Endodermal cell (in vitro differentiated cells): ENCODE measurements at regions not wholly inside any gene's neighbourhood (a gene's known extent, or its start where the extent isn't known, plus 50 kb on each side); places are given as distances from the start of the nearest gene placed in this dataset.
"Not testable (repeated sequence)": the region's sequence is repeated elsewhere in the genome, so short reads cannot be mapped to it uniquely, and the experiment has no call there.

ENCODE experiments used
- DNase-seq: peaks from one replicate; pipeline ENCODE4 v3.0.0-alpha.2; 2017
- H3K27ac ChIP-seq: 2 replicates; pipeline ENCODE4 v1.5.1; 2013; ENCODE audit warnings: mild to moderate bottlenecking, low read depth, low read length, moderate library complexity
- H3K27me3 ChIP-seq: 2 replicates; pipeline ENCODE4 v1.6.1; 2013; ENCODE audit warnings: mild to moderate bottlenecking, low read length, moderate library complexity; ENCODE audit not compliant: insufficient read depth, control insufficient read depth, poor library complexity, severe bottlenecking
- H3K36me3 ChIP-seq: 2 replicates; pipeline ENCODE4 v1.7.0; 2013; ENCODE audit warnings: mild to moderate bottlenecking, low read length, moderate library complexity; ENCODE audit not compliant: control insufficient read depth, insufficient read depth
- H3K4me1 ChIP-seq: one replicate; pipeline ENCODE4 v1.7.0; 2013; ENCODE audit warnings: low read length; ENCODE audit not compliant: control insufficient read depth, insufficient read depth
- H3K4me3 ChIP-seq: 2 replicates; pipeline ENCODE4 v1.5.1; 2013; ENCODE audit warnings: mild to moderate bottlenecking, low read length, moderate library complexity
- H3K9ac ChIP-seq: 2 replicates; pipeline ENCODE4 v1.6.1; 2013; ENCODE audit warnings: mild to moderate bottlenecking, low read length, moderate library complexity; ENCODE audit not compliant: poor library complexity, severe bottlenecking; ENCODE audit errors: extremely low read depth
- H3K9me3 ChIP-seq: 2 replicates; pipeline ENCODE4 v1.6.1; 2013; ENCODE audit warnings: mild to moderate bottlenecking, low read length, moderate library complexity; ENCODE audit not compliant: control insufficient read depth
- H3K27ac Mint-ChIP-seq: 2 replicates; pipeline ENCODE4 v1.8.0; 2020; ENCODE audit warnings: mixed read lengths
- H3K27me3 Mint-ChIP-seq: 2 replicates; pipeline ENCODE4 v1.8.0; 2021; ENCODE audit warnings: mild to moderate bottlenecking, mixed read lengths; ENCODE audit not compliant: insufficient read depth
- H3K36me3 Mint-ChIP-seq: 2 replicates; pipeline ENCODE4 v1.8.0; 2020; ENCODE audit warnings: low read depth, mixed read lengths
- H3K4me1 Mint-ChIP-seq: 2 replicates; pipeline ENCODE4 v1.8.0; 2020; ENCODE audit warnings: mixed read lengths
- H3K4me3 Mint-ChIP-seq: 2 replicates; pipeline ENCODE4 v1.8.0; 2020; ENCODE audit warnings: mild to moderate bottlenecking, moderate library complexity, mixed read lengths
- H3K9me3 Mint-ChIP-seq: 2 replicates; pipeline ENCODE4 v1.8.0; 2020; ENCODE audit warnings: mild to moderate bottlenecking, mixed read lengths
- WGBS, 2 experiments: methylation state at CpG; one replicate each; pipeline versions ENCODE4 v1.1.5 to v1.1.7; 2013; ENCODE audit warnings: missing lambda C conversion rate in 2 of 2, mixed read lengths in 1 of 2; ENCODE audit not compliant: insufficient coverage in 1 of 2, insufficient read length in 1 of 2; 5-methylcytosine and 5-hydroxymethylcytosine counted together
- TF ChIP-seq, protein P1 (sequence below): fragments of 200-600 bp; sonication (generic); conservative IDR thresholded peaks from 2 replicates; pipeline ENCODE4 v1.5.0; 2021; ENCODE audit warnings: antibody characterized with exemption, mild to moderate bottlenecking

DNA sequence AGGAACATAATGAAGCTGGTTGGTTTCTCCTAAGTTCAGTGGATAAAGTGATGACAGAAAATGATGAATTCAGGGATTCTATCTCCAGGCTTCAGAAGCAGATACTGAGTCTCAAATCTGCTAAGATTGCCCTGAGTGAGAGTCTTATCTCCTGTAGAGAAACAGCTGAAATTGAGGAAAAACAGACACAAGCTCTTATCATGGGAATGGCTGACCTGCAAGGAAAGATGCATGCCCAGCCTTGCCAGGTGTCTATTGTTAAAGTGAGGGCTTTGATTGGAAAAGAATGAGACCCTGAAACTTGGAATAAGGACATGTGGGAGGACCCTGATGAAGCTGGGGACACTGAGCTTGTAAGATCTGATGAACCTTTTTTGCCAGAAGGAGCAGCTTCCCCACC lies 100.3 kb downstream of the DNAJB9 start:
- DNase-seq, result no peak
- H3K36me3 ChIP-seq, result no peaks in the 10 kb centered on the region
- no peak overlapping the region for H3K27ac ChIP-seq
- Mint-ChIP-seq H3K36me3 (peaks cover 2% of the 10 kb centered on the region), H3K9me3 (peaks cover 13% of the 10 kb centered on the region), H3K27ac (no peak overlapping the region), H3K4me1 (no peaks in the 10 kb centered on the region), H3K27me3 (no peaks in the 10 kb centered on the region), H3K4me3 (no peak overlapping the region)
- no peak overlapping the region for H3K9ac ChIP-seq
- H3K4me3 ChIP-seq, result no peak overlapping the region
- H3K4me1 ChIP-seq, result no peaks in the 10 kb centered on the region
- H3K27me3 ChIP-seq, result no peaks in the 10 kb centered on the region
- TF ChIP-seq, protein P1, sequence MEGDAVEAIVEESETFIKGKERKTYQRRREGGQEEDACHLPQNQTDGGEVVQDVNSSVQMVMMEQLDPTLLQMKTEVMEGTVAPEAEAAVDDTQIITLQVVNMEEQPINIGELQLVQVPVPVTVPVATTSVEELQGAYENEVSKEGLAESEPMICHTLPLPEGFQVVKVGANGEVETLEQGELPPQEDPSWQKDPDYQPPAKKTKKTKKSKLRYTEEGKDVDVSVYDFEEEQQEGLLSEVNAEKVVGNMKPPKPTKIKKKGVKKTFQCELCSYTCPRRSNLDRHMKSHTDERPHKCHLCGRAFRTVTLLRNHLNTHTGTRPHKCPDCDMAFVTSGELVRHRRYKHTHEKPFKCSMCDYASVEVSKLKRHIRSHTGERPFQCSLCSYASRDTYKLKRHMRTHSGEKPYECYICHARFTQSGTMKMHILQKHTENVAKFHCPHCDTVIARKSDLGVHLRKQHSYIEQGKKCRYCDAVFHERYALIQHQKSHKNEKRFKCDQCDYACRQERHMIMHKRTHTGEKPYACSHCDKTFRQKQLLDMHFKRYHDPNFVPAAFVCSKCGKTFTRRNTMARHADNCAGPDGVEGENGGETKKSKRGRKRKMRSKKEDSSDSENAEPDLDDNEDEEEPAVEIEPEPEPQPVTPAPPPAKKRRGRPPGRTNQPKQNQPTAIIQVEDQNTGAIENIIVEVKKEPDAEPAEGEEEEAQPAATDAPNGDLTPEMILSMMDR, result no peak
- no peaks in the 10 kb centered on the region for H3K9me3 ChIP-seq

DNA sequence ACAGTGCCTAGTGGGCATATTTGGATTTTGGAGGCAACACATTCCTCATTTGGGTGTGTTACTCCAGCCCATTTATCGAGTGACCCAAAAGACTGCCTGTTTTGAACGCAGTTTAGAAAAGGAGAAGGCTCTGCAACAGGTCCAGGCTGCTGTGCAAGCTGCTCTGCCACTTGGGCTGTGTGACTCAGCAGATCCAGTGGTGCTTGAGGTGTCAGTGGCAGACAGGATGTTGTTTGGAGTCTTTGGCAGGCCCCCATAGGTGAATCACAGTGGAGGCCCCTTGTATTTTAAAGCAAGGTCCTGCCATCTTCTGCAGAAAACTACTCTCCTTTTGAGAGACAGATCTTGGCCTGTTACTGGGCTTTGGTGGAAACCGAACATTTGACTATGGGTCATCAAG lies 104.0 kb downstream of the DNAJB9 start:
- H3K36me3 Mint-ChIP-seq, H3K9me3 ChIP-seq, H3K4me3 Mint-ChIP-seq, H3K27me3 Mint-ChIP-seq, H3K4me3 ChIP-seq, H3K27ac Mint-ChIP-seq, H3K4me1 ChIP-seq, H3K27me3 ChIP-seq, H3K27ac ChIP-seq, H3K9ac ChIP-seq, H3K4me1 Mint-ChIP-seq, H3K36me3 ChIP-seq, DNase-seq: not testable (repeated sequence)
- WGBS, 2 experiments, result 50 to 63% methylated on average over 2 to 3 of the region's 3 CpGs
- H3K9me3 Mint-ChIP-seq, result peaks cover 15% of the 10 kb centered on the region

DNA sequence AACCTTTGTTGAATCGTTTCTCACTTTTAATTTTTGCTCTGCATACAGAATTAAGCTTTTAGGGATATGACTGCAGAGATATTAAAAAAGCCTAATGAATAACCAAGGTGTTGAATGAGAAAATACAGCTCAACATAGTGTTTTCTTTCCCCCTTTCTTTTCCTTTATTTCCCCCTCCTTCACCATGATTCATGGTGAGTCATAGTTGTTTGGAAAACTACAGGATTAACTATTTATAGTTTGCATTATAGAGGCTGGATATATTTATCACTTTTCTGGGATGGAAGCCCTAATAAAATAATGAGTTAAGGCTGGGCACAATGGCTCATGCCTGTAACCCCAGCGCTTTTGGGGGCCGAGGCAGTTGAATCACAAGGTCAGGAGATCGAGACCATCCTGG lies 115.0 kb downstream of the DNAJB9 start:
- H3K4me3 ChIP-seq, result no peak overlapping the region
- Mint-ChIP-seq H3K4me1 (no peaks in the 10 kb centered on the region), H3K27ac (no peak overlapping the region), H3K27me3 (no peaks in the 10 kb centered on the region), H3K36me3 (no peaks in the 10 kb centered on the region), H3K9me3 (no peaks in the 10 kb centered on the region), H3K4me3 (no peak overlapping the region)
- DNase-seq, result no peak
- TF ChIP-seq, protein P1, result no peak
- H3K9ac ChIP-seq, result no peak overlapping the region
- no peaks in the 10 kb centered on the region for H3K9me3 ChIP-seq
- WGBS, 2 experiments, result 91 to 97% methylated on average over 4 of the region's 4 CpGs
- no peaks in the 10 kb centered on the region for H3K36me3 ChIP-seq
- no peaks in the 10 kb centered on the region for H3K4me1 ChIP-seq
- H3K27ac ChIP-seq, result no peak overlapping the region
- H3K27me3 ChIP-seq, result no peaks in the 10 kb centered on the region

DNA sequence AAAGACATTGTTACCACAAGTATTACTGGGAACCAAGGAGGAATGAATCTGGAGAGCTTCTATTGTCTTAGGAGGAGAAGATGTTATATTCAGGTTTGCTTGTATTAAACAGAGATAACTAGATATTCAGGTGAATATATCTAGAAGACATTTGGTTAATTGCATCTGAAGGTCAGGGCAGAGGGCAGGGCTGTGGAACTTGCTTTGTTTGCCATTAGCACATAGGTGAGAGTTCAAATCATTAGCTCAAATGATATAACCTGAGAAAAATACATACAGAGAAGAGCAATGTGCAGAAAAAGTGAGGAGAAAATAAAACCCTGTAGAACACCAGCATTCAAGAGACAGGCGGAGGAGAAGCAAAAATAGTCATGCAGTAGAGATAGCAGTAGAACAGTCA lies 116.8 kb downstream of the DNAJB9 start:
- no peaks in the 10 kb centered on the region for H3K36me3 ChIP-seq
- 95 to 100% methylated on average over 1 of the region's 1 CpG for WGBS, 2 experiments
- no peaks in the 10 kb centered on the region for H3K4me1 ChIP-seq
- Mint-ChIP-seq H3K27me3 (no peaks in the 10 kb centered on the region), H3K4me3 (no peak overlapping the region), H3K36me3 (no peaks in the 10 kb centered on the region), H3K27ac (no peak overlapping the region), H3K4me1 (no peaks in the 10 kb centered on the region), H3K9me3 (no peaks in the 10 kb centered on the region)
- DNase-seq, result no peak
- H3K9ac ChIP-seq, result no peak overlapping the region
- H3K9me3 ChIP-seq, result no peaks in the 10 kb centered on the region
- no peak overlapping the region for H3K4me3 ChIP-seq
- TF ChIP-seq, protein P1, result no peak
- H3K27ac ChIP-seq, result no peak overlapping the region
- H3K27me3 ChIP-seq, result no peaks in the 10 kb centered on the region
